ENCODE measurements at regions not wholly inside any gene's neighbourhood (a gene's known extent, or its start where the extent isn't known, plus 50 kb on each side); places are given as distances from the start of the nearest gene placed in this dataset.

- TF ChIP-seq EZH2 (IDR thresholded peaks at IDR 0.05; ENCODE audit: borderline replicate concordance, low read length) (no peak), CTCF (conservative IDR thresholded peaks at IDR 0.05 in 1 of 2, IDR thresholded peaks at IDR 0.05 in 1 of 2; ENCODE audit: extremely low read depth in 1 of 2, insufficient read depth in 1 of 2, low read depth in 1 of 2, low read length in 2 of 2) (no peak)
These were observed 188.1 kb downstream of the DPY19L2 start for GRCh38 chr12:63480186-63480585.

Measured in mammary epithelial cell (primary cell).